H1 (cell line): ENCODE measurements at regions not wholly inside any gene's neighbourhood (a gene's known extent, or its start where the extent isn't known, plus 50 kb on each side); places are given as distances from the start of the nearest gene placed in this dataset.

Experiments used
- CTCF ChIA-PET: fragments of 300-600 bp; sonication (Branson Sonifier 250); formaldehyde crosslinking; loops from one replicate; lab custom pipeline; 2021; ENCODE audit not compliant: partially characterized antibody; lab: Charles Lee
- POLR2A ChIA-PET: fragments of 300-600 bp; sonication (Branson Sonifier 250); formaldehyde crosslinking; loops from one replicate; lab custom pipeline; 2021; ENCODE audit warnings: inconsistent platforms; ENCODE audit not compliant: partially characterized antibody; lab: Charles Lee
- DNase-seq, 2 experiments: peaks; one replicate each; pipeline versions ENCODE4 v3.0.0 to v3.0.0-alpha.2; 2010 to 2022; ENCODE audit warnings: low spot score in 2 of 2, low read depth in 1 of 2, mixed read lengths in 1 of 2
- FAIRE-seq: peaks from 2 replicates; lab custom pipeline; 2011; peaks lifted over from hg19 to GRCh38; lab: Jason Lieb, UNC
- H2AFZ ChIP-seq: 2 replicates; pipeline ENCODE4 v1.8.1; 2012; ENCODE audit warnings: low read length, inconsistent platforms
- H2AK5ac ChIP-seq: 2 replicates; pipeline ENCODE4 v1.6.1; 2013; ENCODE audit warnings: low read depth, low read length
- H2BK120ac ChIP-seq: replicated peaks from 2 replicates; pipeline ENCODE3; 2013; ENCODE audit warnings: low read depth, low read length, inconsistent platforms
- H2BK12ac ChIP-seq: 2 replicates; pipeline ENCODE4 v1.6.1; 2013; ENCODE audit warnings: low read depth, low read length
- H2BK15ac ChIP-seq: 2 replicates; pipeline ENCODE4 v1.6.1; 2013; ENCODE audit warnings: low read length
- H2BK20ac ChIP-seq: 2 replicates; pipeline ENCODE4 v1.6.1; 2013; ENCODE audit warnings: low read length
- H2BK5ac ChIP-seq: 2 replicates; pipeline ENCODE4 v1.6.1; 2013; ENCODE audit warnings: low read depth, low read length
- H3K14ac ChIP-seq: 2 replicates; pipeline ENCODE4 v1.6.1; 2013; ENCODE audit warnings: inconsistent platforms; ENCODE audit not compliant: insufficient read length
- H3K18ac ChIP-seq: 2 replicates; pipeline ENCODE4 v1.6.1; 2013; ENCODE audit warnings: low read length; ENCODE audit errors: extremely low read depth
- H3K23ac ChIP-seq: 2 replicates; pipeline ENCODE4 v1.6.1; 2013; ENCODE audit warnings: inconsistent platforms; ENCODE audit not compliant: insufficient read length
- H3K23me2 ChIP-seq: 2 replicates; pipeline ENCODE4 v1.6.1; 2013; ENCODE audit warnings: low read depth, low read length
- H3K27ac ChIP-seq: 2 replicates; pipeline ENCODE4 v1.6.1; 2011; ENCODE audit warnings: low read depth, low read length, inconsistent platforms
- H3K27me3 ChIP-seq, 4 experiments: replicated peaks in 1 of 4; 1 replicate in 1 of 4; 2 replicates in 3 of 4; pipeline versions ENCODE4 v1.6.1 to v1.8.1; 2011 to 2013; ENCODE audit warnings: low read length in 3 of 4, mild to moderate bottlenecking in 3 of 4, inconsistent platforms in 2 of 4, mixed read lengths in 2 of 4, moderate library complexity in 1 of 4; ENCODE audit not compliant: control insufficient read depth in 3 of 4, insufficient read depth in 3 of 4; ENCODE audit errors: extremely low read depth in 1 of 4
- H3K36me3 ChIP-seq, 4 experiments: 2 replicates each; pipeline versions ENCODE4 v1.6.1 to v1.8.1; 2011 to 2013; ENCODE audit warnings: mild to moderate bottlenecking in 4 of 4, low read length in 3 of 4, moderate library complexity in 2 of 4, control low read depth in 1 of 4, inconsistent platforms in 1 of 4; ENCODE audit not compliant: insufficient read depth in 4 of 4, control insufficient read depth in 2 of 4
- H3K4ac ChIP-seq: replicated peaks from 2 replicates; pipeline ENCODE3; 2013; ENCODE audit warnings: low read length, low read depth, mixed read lengths, inconsistent platforms; ENCODE audit not compliant: insufficient read length
- H3K4me1 ChIP-seq, 4 experiments: replicated peaks in 1 of 4; 1 replicate in 1 of 4; 2 replicates in 3 of 4; pipeline versions ENCODE4 v1.6.1 to v1.8.1; 2011 to 2013; ENCODE audit warnings: low read length in 3 of 4, inconsistent platforms in 2 of 4, mixed read lengths in 1 of 4; ENCODE audit not compliant: insufficient read depth in 4 of 4, control insufficient read depth in 3 of 4
- H3K4me2 ChIP-seq, 2 experiments: 2 replicates each; pipeline versions ENCODE4 v1.6.1 to v1.8.1; 2011 to 2013; ENCODE audit warnings: low read depth in 2 of 2, low read length in 2 of 2, control low read depth in 1 of 2, inconsistent platforms in 1 of 2, mild to moderate bottlenecking in 1 of 2; ENCODE audit not compliant: insufficient read depth in 1 of 2
- H3K4me3 ChIP-seq, 4 experiments: fragments of 200-600, 300-600 bp in 1 of 4; sonication (generic), shearing (Covaris generic), sonication (Bioruptor Twin) in 1 of 4; 2 replicates each; pipeline versions ENCODE4 v1.5.1 to v1.8.1; 2011 to 2016; ENCODE audit warnings: low read length in 4 of 4, low read depth in 3 of 4, control low read depth in 2 of 4, inconsistent platforms in 2 of 4, mild to moderate bottlenecking in 2 of 4, mixed read lengths in 1 of 4, moderate library complexity in 1 of 4; ENCODE audit not compliant: insufficient read depth in 2 of 4; ENCODE audit errors: extremely low read depth in 1 of 4
- H3K56ac ChIP-seq: replicated peaks from 2 replicates; pipeline ENCODE3; 2013; ENCODE audit warnings: low read depth, mild to moderate bottlenecking, mixed read lengths, low read length, inconsistent platforms; ENCODE audit not compliant: insufficient read length
- H3K79me1 ChIP-seq: 2 replicates; pipeline ENCODE4 v1.6.1; 2013; ENCODE audit warnings: low read depth, low read length, control low read depth
- H3K79me2 ChIP-seq, 2 experiments: 2 replicates each; pipeline versions ENCODE4 v1.6.1 to v1.8.1; 2012 to 2013; ENCODE audit warnings: low read length in 2 of 2, mild to moderate bottlenecking in 2 of 2, inconsistent platforms in 1 of 2; ENCODE audit not compliant: insufficient read depth in 2 of 2, control insufficient read depth in 1 of 2
- H3K9ac ChIP-seq, 4 experiments: replicated peaks in 1 of 4; 1 replicate in 1 of 4; 2 replicates in 3 of 4; pipeline versions ENCODE4 v1.6.1 to v1.8.1; 2011 to 2013; ENCODE audit warnings: low read depth in 3 of 4, low read length in 3 of 4, control low read depth in 2 of 4, mild to moderate bottlenecking in 2 of 4, moderate library complexity in 2 of 4, inconsistent platforms in 1 of 4; ENCODE audit errors: extremely low read depth in 1 of 4
- H3K9me3 ChIP-seq, 2 experiments: 2 replicates each; pipeline versions ENCODE4 v1.6.1 to v1.8.1; 2012 to 2013; ENCODE audit warnings: mild to moderate bottlenecking in 2 of 2, moderate library complexity in 2 of 2, control low read depth in 1 of 2, inconsistent platforms in 1 of 2, low read depth in 1 of 2, low read length in 1 of 2, mixed read lengths in 1 of 2; ENCODE audit not compliant: insufficient read depth in 2 of 2
- H4K20me1 ChIP-seq, 2 experiments: replicated peaks in 1 of 2; 2 replicates each; pipeline versions ENCODE3 to v1.8.1; 2011 to 2013; ENCODE audit warnings: inconsistent platforms in 2 of 2, low read length in 2 of 2, mild to moderate bottlenecking in 1 of 2; ENCODE audit not compliant: insufficient read depth in 2 of 2, control insufficient read depth in 1 of 2
- H4K5ac ChIP-seq: 2 replicates; pipeline ENCODE4 v1.6.1; 2013; ENCODE audit warnings: low read length, low read depth, mixed read lengths, inconsistent platforms; ENCODE audit not compliant: insufficient read length
- H4K8ac ChIP-seq: 2 replicates; pipeline ENCODE4 v1.8.0; 2013; ENCODE audit warnings: mild to moderate bottlenecking, moderate library complexity, low read length, inconsistent platforms; ENCODE audit not compliant: insufficient read depth; ENCODE audit errors: extremely low read depth
- H4K91ac ChIP-seq: replicated peaks from 2 replicates; pipeline ENCODE3; 2013; ENCODE audit warnings: low read length, mixed read lengths, inconsistent platforms; ENCODE audit not compliant: insufficient read length
- BACH1 ChIP-seq: IDR thresholded peaks from 2 replicates; pipeline ENCODE4 v1.6.1; 2012; ENCODE audit warnings: low read length, improper control_type of control experiment
- CTBP2 ChIP-seq: IDR thresholded peaks from 2 replicates; pipeline ENCODE4 v1.7.0; 2011; ENCODE audit warnings: borderline replicate concordance, mild to moderate bottlenecking, moderate library complexity, mixed read lengths, low read length; ENCODE audit not compliant: insufficient read depth, insufficient read length
- EP300 ChIP-seq, 2 experiments: IDR thresholded peaks; 1 replicate in 1 of 2; 2 replicates in 1 of 2; pipeline ENCODE4 v1.6.1; 2011 to 2012; ENCODE audit warnings: low read depth in 2 of 2, low read length in 2 of 2, mild to moderate bottlenecking in 2 of 2, borderline replicate concordance in 1 of 2, inconsistent platforms in 1 of 2, moderate library complexity in 1 of 2
- HDAC2 ChIP-seq, 2 experiments: fragments of 300-600 bp in 1 of 2; sonication (generic) in 1 of 2; IDR thresholded peaks; 2 replicates each; pipeline ENCODE4 v1.6.1; 2011 to 2012; ENCODE audit warnings: low read depth in 2 of 2, low read length in 2 of 2, mild to moderate bottlenecking in 2 of 2, moderate library complexity in 2 of 2, borderline replicate concordance in 1 of 2, inconsistent platforms in 1 of 2
- KDM1A ChIP-seq: fragments of 200-600, 300-600 bp; sonication (generic); IDR thresholded peaks from 2 replicates; pipeline ENCODE4 v1.7.1; 2016; ENCODE audit warnings: mild to moderate bottlenecking, low read length, borderline replicate concordance
- KDM4A ChIP-seq: IDR thresholded peaks from one replicate; pipeline ENCODE4 v1.7.1; 2012; ENCODE audit warnings: low read depth, mild to moderate bottlenecking, moderate library complexity, low read length, inconsistent platforms; ENCODE audit not compliant: severe bottlenecking
- RXRA ChIP-seq: IDR thresholded peaks from 2 replicates; pipeline ENCODE4 v1.6.1; 2011; ENCODE audit warnings: low read depth, mild to moderate bottlenecking, low read length, moderate library complexity; ENCODE audit not compliant: insufficient read depth
- SIRT6 ChIP-seq: IDR thresholded peaks from one replicate; pipeline ENCODE4 v1.7.1; 2012; ENCODE audit warnings: low read length, inconsistent platforms
- WGBS, 2 experiments: shearing (Covaris generic) in 1 of 2; methylation state at CpG; one replicate each; pipeline versions ENCODE4 v1.1.6 to v1.1.7; 2013 to 2015; ENCODE audit warnings: low lambda C conversion rate in 2 of 2, mixed read lengths in 2 of 2, inconsistent platforms in 1 of 2, low coverage in 1 of 2, missing lambda C conversion rate in 1 of 2; ENCODE audit not compliant: insufficient replicate concordance in 2 of 2, insufficient coverage in 1 of 2, insufficient read length in 1 of 2; ENCODE audit errors: extremely low coverage in 1 of 2, missing lambda C conversion rate in 1 of 2; 5-methylcytosine and 5-hydroxymethylcytosine counted together

DNA sequence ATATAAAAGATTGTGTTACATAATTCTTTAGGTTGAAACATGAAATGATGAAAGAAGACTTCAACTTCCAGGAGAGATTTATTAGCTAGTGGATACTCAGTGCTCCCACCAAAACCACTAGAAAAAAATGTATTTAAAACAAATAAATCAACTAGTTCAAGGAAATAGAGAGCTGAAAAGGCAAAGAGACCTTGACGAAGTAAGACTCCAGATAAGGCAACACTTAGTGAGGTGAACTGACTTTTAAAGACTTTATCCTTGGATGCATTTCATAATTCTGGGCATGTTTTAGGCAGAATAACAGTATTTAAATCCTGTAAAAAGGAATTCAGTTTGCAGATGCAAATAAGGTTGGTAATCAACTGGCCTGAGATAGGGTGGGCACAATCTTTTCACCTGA, 1150.7 kb downstream of the FSCB start:
- Histone ChIP-seq H3K36me3 (no peaks in the 10 kb centered on the region), H4K91ac (no peak overlapping the region), H3K79me1 (no peaks in the 10 kb centered on the region), H3K4me2 (no peak overlapping the region), H2BK12ac (no peak overlapping the region), H4K5ac (no peak overlapping the region), H2BK120ac (no peak overlapping the region), H3K4ac (no peak overlapping the region), H4K8ac (no peak overlapping the region), H3K27ac (no peak overlapping the region), H3K23ac (no peak overlapping the region), H3K27me3 (no peaks in the 10 kb centered on the region), H2BK20ac (no peak overlapping the region), H3K4me1 (no peaks in the 10 kb centered on the region), H3K18ac (no peak overlapping the region), H3K9ac (no peak overlapping the region), H4K20me1 (peaks cover 0 to 1% of the 10 kb centered on the region in 2 experiments), H3K9me3 (no peaks in the 10 kb centered on the region), H3K23me2 (no peaks in the 10 kb centered on the region), H3K56ac (no peak overlapping the region), H2AK5ac (no peak overlapping the region), H3K4me3 (no peak overlapping the region), H2BK15ac (no peak overlapping the region), H2AFZ (peak overlapping the region; percentile 28; the same call in 1 of the 2 replicates), H2BK5ac (no peak overlapping the region), H3K14ac (no peak overlapping the region), H3K79me2 (no peaks in the 10 kb centered on the region)
- DNase-seq (no peak), FAIRE-seq (no peak)
- TF ChIP-seq CTBP2 (no peak), HDAC2 (IDR thresholded peaks at IDR 0.05; ENCODE audit: borderline replicate concordance in 1 of 2, low read depth in 2 of 2, low read length in 2 of 2) (no peak), SIRT6 (no peak), KDM4A (no peak), RXRA (no peak), KDM1A (no peak), BACH1 (no peak), EP300 (IDR thresholded peaks at IDR 0.05; ENCODE audit: borderline replicate concordance in 1 of 2, low read depth in 2 of 2, low read length in 2 of 2) (no peak)
- WGBS, 2 experiments: 89% methylated on average over 1 of the region's 1 CpG; no CpG with 5 or more reads in 1 of the 2 experiments
- ChIA-PET CTCF (no interaction called here), POLR2A (no interaction called here)
